GM21381 (cell line): ENCODE measurements at regions not wholly inside any gene's neighbourhood (a gene's known extent, or its start where the extent isn't known, plus 50 kb on each side); places are given as distances from the start of the nearest gene placed in this dataset.

Source experiments
- ATAC-seq: cut with Tn5 transposase; IDR thresholded peaks from one replicate; pipeline ENCODE4 v1.9.1; 2021; ENCODE audit warnings: mild to moderate bottlenecking, moderate library complexity; ENCODE audit not compliant: unreplicated experiment

GRCh38 chr18:22613058-22613690, 195.5 kb upstream of the CTAGE1 start:
- no peak for ATAC-seq

DNA sequence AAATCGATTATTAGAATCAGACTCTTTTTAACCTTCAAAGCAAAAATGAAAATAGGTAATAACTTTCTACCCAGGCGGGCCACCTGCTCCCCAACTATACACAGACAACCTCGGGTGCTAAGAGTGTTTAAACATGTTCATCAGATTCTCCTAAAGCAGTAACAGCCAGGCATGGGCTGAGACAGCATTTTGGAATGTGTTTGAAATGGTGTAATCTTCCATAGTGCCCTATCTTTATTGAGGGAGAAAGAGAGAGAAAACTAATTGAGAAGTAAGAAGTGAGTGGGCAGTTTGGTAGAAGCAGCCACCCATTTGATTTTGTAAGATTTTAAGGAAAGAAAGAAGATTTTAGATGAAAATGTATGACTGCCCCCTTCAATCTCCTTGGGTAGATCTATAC, 196.1 kb upstream of the CTAGE1 start:
- ATAC-seq: no peak

- ATAC-seq: no peak
Measured at GRCh38 chr18:22623513-22623912, 205.8 kb upstream of the CTAGE1 start.

DNA sequence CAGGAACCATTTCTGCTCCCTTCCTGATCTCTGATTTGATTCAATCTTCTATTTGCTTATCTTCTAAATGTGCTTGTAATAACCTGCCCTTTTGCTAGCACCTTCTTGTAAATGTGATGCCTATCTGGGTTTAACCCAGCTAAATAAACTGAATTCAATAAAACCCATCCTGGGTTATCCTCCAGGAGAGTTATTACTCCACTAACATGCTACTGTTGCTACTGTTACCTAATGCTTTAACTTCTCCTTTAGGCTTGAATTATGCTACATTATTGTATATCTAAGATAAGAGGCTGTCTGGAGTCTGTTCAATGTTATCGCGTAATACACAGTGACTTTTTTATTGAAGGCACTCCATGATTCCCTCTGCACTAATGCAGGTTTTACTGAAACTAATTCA, 206.5 kb upstream of the CTAGE1 start:
- no peak for ATAC-seq

DNA sequence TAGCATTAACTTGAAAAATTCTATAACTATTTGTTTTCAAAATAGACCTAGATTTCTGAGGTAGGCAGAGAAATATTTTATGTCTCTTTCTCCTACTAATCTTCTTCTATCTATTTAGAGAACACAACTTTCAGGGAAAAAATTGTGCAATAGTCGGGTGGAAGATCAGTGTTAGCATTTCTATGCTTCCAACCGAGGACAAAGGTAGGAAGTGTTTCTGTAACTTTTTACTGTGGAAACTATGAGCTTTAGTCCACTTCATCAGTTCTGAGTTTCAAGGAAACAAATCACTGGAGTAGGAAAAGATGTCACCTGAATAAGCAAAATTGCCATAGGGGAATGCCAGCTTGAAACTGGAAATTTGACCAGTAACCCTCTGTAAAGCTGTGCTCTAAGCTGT, 207.7 kb upstream of the CTAGE1 start:
- ATAC-seq: no peak

GRCh38 chr18:22626771-22627170, 209.1 kb upstream of the CTAGE1 start:
- ATAC-seq: no peak

GRCh38 chr18:22627506-22627905, 209.8 kb upstream of the CTAGE1 start:
- no peak for ATAC-seq

- ATAC-seq: no peak
Measured at GRCh38 chr18:22628795-22629510, 211.2 kb upstream of the CTAGE1 start.

DNA sequence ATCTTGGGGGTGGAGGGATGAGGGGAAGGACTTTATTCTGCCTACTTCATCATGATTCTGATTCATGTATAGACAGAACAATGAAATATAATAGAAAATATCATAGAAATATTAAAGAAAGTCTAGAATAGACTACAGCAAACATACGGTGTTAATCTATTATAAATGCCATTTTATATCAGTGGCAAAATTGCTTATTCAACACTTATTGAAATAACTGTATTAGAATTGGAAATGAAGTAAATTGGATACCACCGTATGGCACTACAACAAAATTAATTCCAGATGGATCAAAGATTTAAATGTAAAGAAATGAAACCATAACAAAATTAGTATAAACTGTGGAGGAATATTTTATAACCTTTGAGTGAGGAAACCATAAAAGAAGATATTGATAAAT, 213.3 kb upstream of the CTAGE1 start:
- no peak for ATAC-seq

DNA sequence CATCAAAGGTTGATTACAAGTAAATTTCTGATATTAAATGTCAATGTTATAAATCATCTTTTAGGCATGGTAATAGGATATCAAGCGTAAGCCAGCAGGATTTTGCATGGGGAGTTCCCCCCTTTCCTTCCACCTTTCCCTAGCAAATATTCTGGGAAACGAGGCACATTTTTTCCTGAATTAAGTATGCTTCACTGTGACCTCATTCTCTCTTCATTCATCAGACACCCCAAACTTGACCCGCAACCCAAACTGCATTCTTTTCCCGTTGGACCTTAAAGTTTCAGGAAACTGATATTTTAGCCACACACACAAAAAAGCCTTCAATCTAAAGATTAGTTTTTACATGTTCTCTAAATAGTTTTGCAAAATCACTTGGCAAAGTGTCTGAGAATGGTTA, 214.5 kb upstream of the CTAGE1 start:
- no peak for ATAC-seq

GRCh38 chr18:22634464-22634863, 216.7 kb upstream of the CTAGE1 start:
- ATAC-seq: no peak

DNA sequence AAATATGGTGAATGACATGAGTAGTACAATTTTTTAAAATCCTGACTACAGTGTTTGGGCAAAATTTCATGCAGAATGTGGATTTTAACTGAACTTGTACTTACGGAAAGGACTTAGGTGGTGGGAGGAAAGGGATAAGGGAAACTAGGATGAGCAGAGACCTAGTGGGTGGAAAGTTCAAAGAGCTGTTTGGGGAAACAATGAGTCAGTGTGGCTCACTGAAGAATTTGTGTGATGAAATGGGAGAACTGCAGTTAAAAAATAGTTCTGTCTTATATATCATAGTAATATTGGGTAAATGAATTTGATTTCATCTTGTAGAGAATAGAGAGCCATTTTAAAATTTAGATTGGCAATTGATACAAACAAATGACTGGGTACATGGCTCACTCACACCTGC, 220.1 kb upstream of the CTAGE1 start:
- ATAC-seq: no peak

DNA sequence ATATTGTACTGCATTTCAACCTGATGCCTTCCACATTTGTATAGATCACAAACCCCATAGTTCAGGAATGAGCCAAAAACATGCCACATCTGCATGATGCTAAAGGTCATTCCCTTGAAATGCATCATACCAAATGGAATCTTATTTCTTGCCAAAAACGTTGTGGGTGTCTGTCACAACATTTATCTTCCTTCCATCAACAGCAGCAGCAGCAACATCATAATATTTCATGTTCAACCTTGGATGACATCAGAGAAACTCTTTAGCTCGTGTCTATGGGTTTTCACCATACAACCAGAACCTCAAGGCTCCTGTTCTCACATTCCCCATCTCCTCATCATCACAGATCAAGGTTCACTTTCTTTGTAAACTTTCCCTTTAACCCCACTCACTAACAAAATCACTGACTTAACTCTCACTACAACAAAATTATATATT, 221.3 kb upstream of the CTAGE1 start:
- ATAC-seq: no peak

DNA sequence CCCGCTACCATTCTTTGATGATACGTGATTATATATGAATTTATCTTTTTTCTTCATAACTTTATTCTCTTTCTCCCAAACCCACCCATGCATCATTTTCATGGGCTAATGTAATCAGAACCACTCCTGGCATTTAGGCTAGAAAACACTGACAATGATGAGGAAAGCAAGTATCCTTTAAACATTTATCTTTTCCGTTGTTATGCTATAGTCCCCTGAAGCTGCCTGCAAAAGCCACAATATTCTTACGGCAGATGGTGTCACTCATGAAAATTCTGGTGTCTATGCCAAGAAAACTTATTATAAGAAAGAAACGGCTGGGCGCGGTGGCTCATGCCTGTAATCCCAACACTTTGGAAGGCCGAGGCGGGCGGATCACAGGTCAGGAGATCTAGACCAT, 221.8 kb upstream of the CTAGE1 start:
- no peak for ATAC-seq

GRCh38 chr18:22640281-22640842, 222.6 kb upstream of the CTAGE1 start:
- no peak for ATAC-seq

GRCh38 chr18:22641958-22642357, 224.2 kb upstream of the CTAGE1 start:
- ATAC-seq: no peak

GRCh38 chr18:22643731-22644130, 226.0 kb upstream of the CTAGE1 start:
- ATAC-seq: no peak

- ATAC-seq: no peak
Measured at GRCh38 chr18:22650247-22650646, 232.5 kb upstream of the CTAGE1 start.

DNA sequence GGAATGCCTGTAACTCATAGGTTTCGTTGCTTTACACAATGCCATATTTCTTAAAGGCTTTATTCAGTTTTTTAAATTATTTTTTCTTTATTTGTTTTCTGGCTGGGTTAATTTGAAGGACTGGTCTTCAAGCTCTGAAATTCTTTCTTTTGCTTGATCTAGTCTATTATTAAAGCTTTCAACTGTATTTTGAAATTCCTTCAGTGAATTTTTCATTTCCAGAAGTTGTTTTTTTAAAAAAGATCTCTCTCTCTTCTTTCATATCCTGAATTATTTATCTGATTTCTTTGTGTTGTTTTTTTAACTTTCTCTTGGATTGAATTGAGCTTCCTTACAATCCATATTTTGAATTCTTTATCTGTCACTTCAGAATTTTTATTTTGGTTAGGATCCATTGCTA, 239.9 kb upstream of the CTAGE1 start:
- no peak for ATAC-seq

DNA sequence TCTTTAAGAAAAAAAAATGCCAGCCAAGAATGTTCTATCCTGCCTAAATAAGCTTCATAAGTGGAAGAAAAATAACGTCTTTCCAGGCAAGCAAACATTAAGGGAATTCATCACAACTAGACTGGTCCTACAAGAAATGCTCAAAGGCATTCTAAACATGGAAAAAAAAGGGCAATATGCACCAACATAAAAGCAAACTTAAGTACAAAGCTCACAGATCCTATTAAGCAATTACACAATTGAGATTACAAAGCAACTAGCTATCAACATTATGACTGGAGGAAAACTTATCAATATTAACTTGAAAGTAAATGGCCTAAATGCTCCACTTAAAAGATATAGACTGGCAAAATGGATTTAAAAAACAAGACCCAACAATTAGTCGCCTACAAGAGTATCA, 240.6 kb upstream of the CTAGE1 start:
- no peak for ATAC-seq

- no peak for ATAC-seq
Measured at GRCh38 chr18:22663378-22663777, 245.7 kb upstream of the CTAGE1 start.

- no peak for ATAC-seq
Measured at GRCh38 chr18:22666411-22666940, 248.8 kb upstream of the CTAGE1 start.
